Right lobe of liver (tissue), 6 donors: ENCODE measurements at regions not wholly inside any gene's neighbourhood (a gene's known extent, or its start where the extent isn't known, plus 50 kb on each side); places are given as distances from the start of the nearest gene placed in this dataset.

ENCODE experiments used
- ATAC-seq, 4 donors: fragments of 200-7000 bp; cut with Tn5 transposase; one replicate each; pipeline ENCODE4 v1.9.1; 2020; ENCODE audit warnings: mild to moderate bottlenecking in 4 of 4, moderate library complexity in 4 of 4
- DNase-seq, 3 donors: peaks; one replicate each; pipeline ENCODE4 v3.0.0-alpha.2; 2020
- H3K27ac ChIP-seq, 3 donors: fragments of 200-600 bp; one replicate each; pipeline ENCODE4 v1.8.0; 2022
- H3K27me3 ChIP-seq, 2 donors: fragments of 200-600 bp; one replicate each; pipeline ENCODE4 v1.8.0; 2022
- H3K36me3 ChIP-seq, 4 donors: fragments of 200-600 bp; sonication (generic) in 1 of 4; one replicate each; pipeline versions ENCODE4 v1.5.1 to v1.8.0; 2017 to 2022; ENCODE audit warnings: control low read depth in 1 of 4
- H3K4me1 ChIP-seq, 4 donors: fragments of 200-600 bp; sonication (generic) in 1 of 4; one replicate each; pipeline versions ENCODE4 v1.5.1 to v1.8.0; 2017 to 2022; ENCODE audit warnings: control low read depth in 1 of 4
- H3K4me3 ChIP-seq, 3 donors: fragments of 200-600 bp; one replicate each; pipeline ENCODE4 v1.8.0; 2022
- H3K9me3 ChIP-seq, 4 donors: fragments of 200-600 bp; sonication (generic) in 1 of 4; one replicate each; pipeline versions ENCODE4 v1.5.1 to v1.8.0; 2017 to 2022; ENCODE audit warnings: control low read depth in 1 of 4
- CTCF ChIP-seq, 4 donors: fragments of 200-600 bp in 3 of 4; fragments of 450-650 bp in 1 of 4; IDR thresholded peaks; one replicate each; pipeline versions ENCODE4 v1.5.1 to v1.8.0; 2016 to 2022; ENCODE audit warnings: antibody characterized with exemption in 4 of 4, mild to moderate bottlenecking in 2 of 4
- POLR2A ChIP-seq: fragments of 450-650 bp; IDR thresholded peaks from one replicate; pipeline ENCODE4 v1.6.1; 2017; ENCODE audit warnings: antibody characterized with exemption, mild to moderate bottlenecking
- WGBS: methylation state at CpG from one replicate; pipeline ENCODE4 v1.1.6; 2018; ENCODE audit warnings: low coverage, low lambda C conversion rate; ENCODE audit not compliant: insufficient coverage; ENCODE audit errors: missing lambda C conversion rate; 5-methylcytosine and 5-hydroxymethylcytosine counted together
- intact Hi-C, 2 donors: fragments of 100-400 bp; cut with DNase I; formaldehyde crosslinking; loops; one replicate each; pipeline versions ENCODE4 v1.11.2 to v1.14.1; 2022
- donor health status: DM: no; HTN: yes; CAD: no.
- donor health status: DM: no; HTN: no; CAD: no.
- donor health status: DM: no; HTN: no; CAD: no.
- donor health status: DM: no; HTN: yes; CAD: no.
- donor health status: DM: no; HTN: yes; CAD: no.

GRCh38 chr4:163077680-163078079 is 89.0 kb downstream of the NAF1 start:
- no peak for DNase-seq
- Histone ChIP-seq H3K27me3 (no peaks in the 10 kb centered on the region), H3K27ac (no peak overlapping the region), H3K9me3 (no peaks in the 10 kb centered on the region), H3K36me3 (no peaks in the 10 kb centered on the region), H3K4me1 (no peaks in the 10 kb centered on the region), H3K4me3 (no peak overlapping the region)
- WGBS: 42% methylated on average over 1 of the region's 1 CpG
- intact Hi-C loops: no loop called here
- no peak for TF ChIP-seq POLR2A
- no peak for TF ChIP-seq CTCF (IDR thresholded peaks at IDR 0.05)
- no peak for ATAC-seq

- Histone ChIP-seq H3K9me3 (no peaks in the 10 kb centered on the region), H3K27ac (no peak overlapping the region), H3K4me3 (no peak overlapping the region), H3K4me1 (no peaks in the 10 kb centered on the region), H3K36me3 (no peaks in the 10 kb centered on the region), H3K27me3 (no peaks in the 10 kb centered on the region)
- WGBS: 49% methylated on average over 4 of the region's 4 CpGs
- DNase-seq (no peak), ATAC-seq (no peak)
- intact Hi-C loops: no loop called here
- no peak for TF ChIP-seq CTCF (IDR thresholded peaks at IDR 0.05)
- TF ChIP-seq POLR2A: no peak
These were observed 94.5 kb downstream of the NAF1 start for GRCh38 chr4:163072222-163072621.

GRCh38 chr4:163071308-163071707 is 95.4 kb downstream of the NAF1 start:
- ATAC-seq (no peak), DNase-seq (no peak)
- Histone ChIP-seq H3K4me1 (no peaks in the 10 kb centered on the region), H3K27me3 (no peaks in the 10 kb centered on the region), H3K9me3 (no peaks in the 10 kb centered on the region), H3K36me3 (no peaks in the 10 kb centered on the region), H3K27ac (no peak overlapping the region), H3K4me3 (no peak overlapping the region)
- no peak for TF ChIP-seq CTCF (IDR thresholded peaks at IDR 0.05)
- TF ChIP-seq POLR2A: no peak
- intact Hi-C loops: no loop called here

GRCh38 chr4:163070023-163070422 is 96.7 kb downstream of the NAF1 start:
- Histone ChIP-seq H3K9me3 (no peaks in the 10 kb centered on the region), H3K4me1 (no peaks in the 10 kb centered on the region), H3K4me3 (no peak overlapping the region), H3K36me3 (no peaks in the 10 kb centered on the region), H3K27ac (no peak overlapping the region), H3K27me3 (no peaks in the 10 kb centered on the region)
- DNase-seq (no peak), ATAC-seq (no peak)
- intact Hi-C loops: no loop called here
- no peak for TF ChIP-seq POLR2A
- 25% methylated on average over 2 of the region's 2 CpGs for WGBS

- WGBS: 81% methylated on average over 3 of the region's 3 CpGs
- Histone ChIP-seq H3K27me3 (no peaks in the 10 kb centered on the region), H3K4me1 (no peaks in the 10 kb centered on the region), H3K36me3 (no peaks in the 10 kb centered on the region), H3K27ac (no peak overlapping the region), H3K4me3 (no peak overlapping the region), H3K9me3 (no peaks in the 10 kb centered on the region)
- no peak for DNase-seq
- TF ChIP-seq POLR2A (no peak), CTCF (IDR thresholded peaks at IDR 0.05) (no peak)
- no peak for ATAC-seq
- intact Hi-C loops: no loop called here
These were observed 102.8 kb downstream of the NAF1 start for GRCh38 chr4:163063891-163064290.
